ENCODE measurements at regions not wholly inside any gene's neighbourhood (a gene's known extent, or its start where the extent isn't known, plus 50 kb on each side); places are given as distances from the start of the nearest gene placed in this dataset.
A peak's percentile ranks its signal among the peaks of the same experiment; 100 is the strongest.
"Not testable (repeated sequence)": the region's sequence is repeated elsewhere in the genome, so short reads cannot be mapped to it uniquely, and the experiment has no call there.

GRCh38 chr6:977226-977625 lies 284.3 kb upstream of the EXOC2 start:
- not testable (repeated sequence) for H3K9me3 ChIP-seq (ENCODE audit: control insufficient read depth in 3 of 3, low read length in 3 of 3); H3K27me3 ChIP-seq (ENCODE audit: control insufficient read depth in 3 of 3, insufficient read depth in 3 of 3, low read length in 3 of 3); H3K9ac ChIP-seq (ENCODE audit: low read depth in 1 of 3, low read length in 3 of 3); H3K27ac ChIP-seq (ENCODE audit: low read depth, low read length); H3K4me1 ChIP-seq (ENCODE audit: control insufficient read depth in 3 of 3, insufficient read depth in 3 of 3, low read length in 3 of 3); H3K4me3 ChIP-seq (ENCODE audit: low read length in 3 of 3); H3K36me3 ChIP-seq (ENCODE audit: control insufficient read depth in 3 of 3, insufficient read depth in 3 of 3, low read length in 3 of 3)

- H3K27ac ChIP-seq (ENCODE audit: low read depth, low read length), result no peak overlapping the region
- no peak overlapping the region for H3K4me3 ChIP-seq (ENCODE audit: low read length in 3 of 3)
- H3K36me3 ChIP-seq (ENCODE audit: control insufficient read depth in 3 of 3, insufficient read depth in 3 of 3, low read length in 3 of 3), result no peaks in the 10 kb centered on the region
- peaks cover 0 to 4% (median 0%) of the 10 kb centered on the region in 3 donors for H3K27me3 ChIP-seq (ENCODE audit: control insufficient read depth in 3 of 3, insufficient read depth in 3 of 3, low read length in 3 of 3)
- no peak overlapping the region for H3K9ac ChIP-seq (ENCODE audit: low read depth in 1 of 3, low read length in 3 of 3)
- peaks cover 0 to 3% (median 0%) of the 10 kb centered on the region in 3 donors for H3K9me3 ChIP-seq (ENCODE audit: control insufficient read depth in 3 of 3, low read length in 3 of 3)
- H3K4me1 ChIP-seq (ENCODE audit: control insufficient read depth in 3 of 3, insufficient read depth in 3 of 3, low read length in 3 of 3), result no peaks in the 10 kb centered on the region
Measured at GRCh38 chr6:971981-972640, 279.2 kb upstream of the EXOC2 start.

GRCh38 chr6:968791-969190 lies 275.9 kb upstream of the EXOC2 start:
- no peaks in the 10 kb centered on the region for H3K9me3 ChIP-seq (ENCODE audit: control insufficient read depth in 3 of 3, low read length in 3 of 3)
- no peak overlapping the region for H3K4me3 ChIP-seq (ENCODE audit: low read length in 3 of 3)

GRCh38 chr6:967701-968100 lies 274.8 kb upstream of the EXOC2 start:
- H3K4me3 ChIP-seq (ENCODE audit: low read length in 3 of 3), result no peak overlapping the region
- H3K27ac ChIP-seq (ENCODE audit: low read depth, low read length), result no peak overlapping the region
- no peaks in the 10 kb centered on the region for H3K9me3 ChIP-seq (ENCODE audit: control insufficient read depth in 3 of 3, low read length in 3 of 3)
- H3K4me1 ChIP-seq (ENCODE audit: control insufficient read depth in 3 of 3, insufficient read depth in 3 of 3, low read length in 3 of 3), result no peaks in the 10 kb centered on the region
- no peak overlapping the region for H3K9ac ChIP-seq (ENCODE audit: low read depth in 1 of 3, low read length in 3 of 3)
- H3K27me3 ChIP-seq (ENCODE audit: control insufficient read depth in 3 of 3, insufficient read depth in 3 of 3, low read length in 3 of 3), result peaks cover 0 to 7% (median 0%) of the 10 kb centered on the region in 3 donors
- no peaks in the 10 kb centered on the region for H3K36me3 ChIP-seq (ENCODE audit: control insufficient read depth in 3 of 3, insufficient read depth in 3 of 3, low read length in 3 of 3)

More at GRCh38 chr6:968791-969190, 275.9 kb upstream of the EXOC2 start:
- Histone ChIP-seq H3K9ac (ENCODE audit: low read depth in 1 of 3, low read length in 3 of 3) (no peak overlapping the region), H3K27me3 (ENCODE audit: control insufficient read depth in 3 of 3, insufficient read depth in 3 of 3, low read length in 3 of 3) (peaks cover 0 to 7% (median 0%) of the 10 kb centered on the region in 3 donors), H3K36me3 (ENCODE audit: control insufficient read depth in 3 of 3, insufficient read depth in 3 of 3, low read length in 3 of 3) (no peaks in the 10 kb centered on the region), H3K27ac (ENCODE audit: low read depth, low read length) (no peak overlapping the region), H3K4me1 (ENCODE audit: control insufficient read depth in 3 of 3, insufficient read depth in 3 of 3, low read length in 3 of 3) (no peaks in the 10 kb centered on the region)

- Histone ChIP-seq H3K27me3 (ENCODE audit: control insufficient read depth in 3 of 3, insufficient read depth in 3 of 3, low read length in 3 of 3) (peaks cover 0 to 3% (median 0%) of the 10 kb centered on the region in 3 donors), H3K4me3 (ENCODE audit: low read length in 3 of 3) (no peak overlapping the region), H3K27ac (ENCODE audit: low read depth, low read length) (no peak overlapping the region), H3K9ac (ENCODE audit: low read depth in 1 of 3, low read length in 3 of 3) (no peak overlapping the region), H3K4me1 (ENCODE audit: control insufficient read depth in 3 of 3, insufficient read depth in 3 of 3, low read length in 3 of 3) (peaks cover 2 to 13% (median 11%) of the 10 kb centered on the region in 3 donors), H3K36me3 (ENCODE audit: control insufficient read depth in 3 of 3, insufficient read depth in 3 of 3, low read length in 3 of 3) (no peaks in the 10 kb centered on the region), H3K9me3 (ENCODE audit: control insufficient read depth in 3 of 3, low read length in 3 of 3) (no peaks in the 10 kb centered on the region)
Measured at GRCh38 chr6:965343-965742, 272.4 kb upstream of the EXOC2 start.

GRCh38 chr6:963456-963855 lies 270.5 kb upstream of the EXOC2 start:
- H3K27me3 ChIP-seq (ENCODE audit: control insufficient read depth in 3 of 3, insufficient read depth in 3 of 3, low read length in 3 of 3), result peaks cover 0 to 3% (median 0%) of the 10 kb centered on the region in 3 donors
- no peak overlapping the region for H3K27ac ChIP-seq (ENCODE audit: low read depth, low read length)
- no peaks in the 10 kb centered on the region for H3K36me3 ChIP-seq (ENCODE audit: control insufficient read depth in 3 of 3, insufficient read depth in 3 of 3, low read length in 3 of 3)
- no peak overlapping the region for H3K9ac ChIP-seq (ENCODE audit: low read depth in 1 of 3, low read length in 3 of 3)
- peaks cover 2 to 13% (median 11%) of the 10 kb centered on the region in 3 donors for H3K4me1 ChIP-seq (ENCODE audit: control insufficient read depth in 3 of 3, insufficient read depth in 3 of 3, low read length in 3 of 3)
- H3K9me3 ChIP-seq (ENCODE audit: control insufficient read depth in 3 of 3, low read length in 3 of 3), result no peaks in the 10 kb centered on the region
- no peak overlapping the region for H3K4me3 ChIP-seq (ENCODE audit: low read length in 3 of 3)

- Histone ChIP-seq H3K9ac (ENCODE audit: low read depth in 1 of 3, low read length in 3 of 3) (no peak overlapping the region), H3K27me3 (ENCODE audit: control insufficient read depth in 3 of 3, insufficient read depth in 3 of 3, low read length in 3 of 3) (peaks cover 0 to 3% (median 0%) of the 10 kb centered on the region in 3 donors), H3K9me3 (ENCODE audit: control insufficient read depth in 3 of 3, low read length in 3 of 3) (no peaks in the 10 kb centered on the region), H3K36me3 (ENCODE audit: control insufficient read depth in 3 of 3, insufficient read depth in 3 of 3, low read length in 3 of 3) (no peaks in the 10 kb centered on the region), H3K4me1 (ENCODE audit: control insufficient read depth in 3 of 3, insufficient read depth in 3 of 3, low read length in 3 of 3) (peaks cover 2 to 13% (median 11%) of the 10 kb centered on the region in 3 donors), H3K4me3 (ENCODE audit: low read length in 3 of 3) (peak overlapping the region in 1 of 3 donors; percentile 22), H3K27ac (ENCODE audit: low read depth, low read length) (no peak overlapping the region)
Measured at GRCh38 chr6:961407-961960, 268.5 kb upstream of the EXOC2 start.

GRCh38 chr6:960356-960755 lies 267.4 kb upstream of the EXOC2 start:
- no peak overlapping the region for H3K27ac ChIP-seq (ENCODE audit: low read depth, low read length)
- H3K27me3 ChIP-seq (ENCODE audit: control insufficient read depth in 3 of 3, insufficient read depth in 3 of 3, low read length in 3 of 3), result peaks cover 0 to 4% (median 0%) of the 10 kb centered on the region in 3 donors
- no peaks in the 10 kb centered on the region for H3K36me3 ChIP-seq (ENCODE audit: control insufficient read depth in 3 of 3, insufficient read depth in 3 of 3, low read length in 3 of 3)
- H3K4me3 ChIP-seq (ENCODE audit: low read length in 3 of 3), result no peak overlapping the region
- H3K9me3 ChIP-seq (ENCODE audit: control insufficient read depth in 3 of 3, low read length in 3 of 3), result no peaks in the 10 kb centered on the region
- no peak overlapping the region for H3K9ac ChIP-seq (ENCODE audit: low read depth in 1 of 3, low read length in 3 of 3)
- H3K4me1 ChIP-seq (ENCODE audit: control insufficient read depth in 3 of 3, insufficient read depth in 3 of 3, low read length in 3 of 3), result peaks cover 2 to 13% (median 11%) of the 10 kb centered on the region in 3 donors

- Histone ChIP-seq H3K27ac (ENCODE audit: low read depth, low read length) (no peak overlapping the region), H3K27me3 (ENCODE audit: control insufficient read depth in 3 of 3, insufficient read depth in 3 of 3, low read length in 3 of 3) (peaks cover 0 to 7% (median 2%) of the 10 kb centered on the region in 3 donors), H3K4me3 (ENCODE audit: low read length in 3 of 3) (no peak overlapping the region), H3K4me1 (ENCODE audit: control insufficient read depth in 3 of 3, insufficient read depth in 3 of 3, low read length in 3 of 3) (peaks cover 2 to 13% (median 11%) of the 10 kb centered on the region in 3 donors), H3K9me3 (ENCODE audit: control insufficient read depth in 3 of 3, low read length in 3 of 3) (no peaks in the 10 kb centered on the region), H3K36me3 (ENCODE audit: control insufficient read depth in 3 of 3, insufficient read depth in 3 of 3, low read length in 3 of 3) (no peaks in the 10 kb centered on the region), H3K9ac (ENCODE audit: low read depth in 1 of 3, low read length in 3 of 3) (no peak overlapping the region)
Measured at GRCh38 chr6:958488-958887, 265.5 kb upstream of the EXOC2 start.

GRCh38 chr6:951399-952181 lies 258.7 kb upstream of the EXOC2 start:
- peaks cover 0 to 7% (median 6%) of the 10 kb centered on the region in 3 donors for H3K27me3 ChIP-seq (ENCODE audit: control insufficient read depth in 3 of 3, insufficient read depth in 3 of 3, low read length in 3 of 3)
- H3K9ac ChIP-seq (ENCODE audit: low read depth in 1 of 3, low read length in 3 of 3), result no peak overlapping the region
- H3K27ac ChIP-seq (ENCODE audit: low read depth, low read length), result no peak overlapping the region
- no peaks in the 10 kb centered on the region for H3K9me3 ChIP-seq (ENCODE audit: control insufficient read depth in 3 of 3, low read length in 3 of 3)
- peaks cover 0 to 6% (median 0%) of the 10 kb centered on the region in 3 donors for H3K4me1 ChIP-seq (ENCODE audit: control insufficient read depth in 3 of 3, insufficient read depth in 3 of 3, low read length in 3 of 3)
- H3K36me3 ChIP-seq (ENCODE audit: control insufficient read depth in 3 of 3, insufficient read depth in 3 of 3, low read length in 3 of 3), result no peaks in the 10 kb centered on the region
- H3K4me3 ChIP-seq (ENCODE audit: low read length in 3 of 3), result no peak overlapping the region

All from skeletal muscle tissue (tissue), 3 donors.